Nephron progenitor cell (in vitro differentiated cells): ENCODE measurements at regions not wholly inside any gene's neighbourhood (a gene's known extent, or its start where the extent isn't known, plus 50 kb on each side); places are given as distances from the start of the nearest gene placed in this dataset.

Source experiments
- DNase-seq: peaks from one replicate; pipeline ENCODE4 v3.0.0; 2021
- H3K27ac Mint-ChIP-seq: 2 replicates; pipeline ENCODE4 v1.8.0; 2021; ENCODE audit warnings: mild to moderate bottlenecking, moderate library complexity, mixed read lengths
- H3K27me3 Mint-ChIP-seq: 2 replicates; pipeline ENCODE4 v1.8.0; 2021; ENCODE audit warnings: mild to moderate bottlenecking, low read depth, mixed read lengths; ENCODE audit not compliant: poor library complexity
- H3K36me3 Mint-ChIP-seq: 2 replicates; pipeline ENCODE4 v1.8.0; 2021; ENCODE audit warnings: low read depth, mixed read lengths
- H3K4me1 Mint-ChIP-seq: 2 replicates; pipeline ENCODE4 v1.8.0; 2021; ENCODE audit warnings: mixed read lengths
- H3K4me3 Mint-ChIP-seq: 2 replicates; pipeline ENCODE4 v1.8.0; 2021; ENCODE audit warnings: mild to moderate bottlenecking, moderate library complexity, mixed read lengths
- H3K9me3 Mint-ChIP-seq: 2 replicates; pipeline ENCODE4 v1.8.0; 2021; ENCODE audit warnings: mild to moderate bottlenecking, moderate library complexity, mixed read lengths
- TF ChIP-seq, protein P1 (sequence below): fragments of 200-600 bp; sonication (generic); IDR thresholded peaks from 2 replicates; pipeline ENCODE4 v1.5.0; 2021; ENCODE audit warnings: antibody characterized with exemption

- H3K4me3 Mint-ChIP-seq: no peak overlapping the region
- no peaks in the 10 kb centered on the region for H3K36me3 Mint-ChIP-seq
- peaks cover 4% of the 10 kb centered on the region for H3K9me3 Mint-ChIP-seq
- no peak for DNase-seq
- no peaks in the 10 kb centered on the region for H3K27me3 Mint-ChIP-seq
- TF ChIP-seq, protein P1, sequence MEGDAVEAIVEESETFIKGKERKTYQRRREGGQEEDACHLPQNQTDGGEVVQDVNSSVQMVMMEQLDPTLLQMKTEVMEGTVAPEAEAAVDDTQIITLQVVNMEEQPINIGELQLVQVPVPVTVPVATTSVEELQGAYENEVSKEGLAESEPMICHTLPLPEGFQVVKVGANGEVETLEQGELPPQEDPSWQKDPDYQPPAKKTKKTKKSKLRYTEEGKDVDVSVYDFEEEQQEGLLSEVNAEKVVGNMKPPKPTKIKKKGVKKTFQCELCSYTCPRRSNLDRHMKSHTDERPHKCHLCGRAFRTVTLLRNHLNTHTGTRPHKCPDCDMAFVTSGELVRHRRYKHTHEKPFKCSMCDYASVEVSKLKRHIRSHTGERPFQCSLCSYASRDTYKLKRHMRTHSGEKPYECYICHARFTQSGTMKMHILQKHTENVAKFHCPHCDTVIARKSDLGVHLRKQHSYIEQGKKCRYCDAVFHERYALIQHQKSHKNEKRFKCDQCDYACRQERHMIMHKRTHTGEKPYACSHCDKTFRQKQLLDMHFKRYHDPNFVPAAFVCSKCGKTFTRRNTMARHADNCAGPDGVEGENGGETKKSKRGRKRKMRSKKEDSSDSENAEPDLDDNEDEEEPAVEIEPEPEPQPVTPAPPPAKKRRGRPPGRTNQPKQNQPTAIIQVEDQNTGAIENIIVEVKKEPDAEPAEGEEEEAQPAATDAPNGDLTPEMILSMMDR: no peak
- H3K4me1 Mint-ChIP-seq: no peaks in the 10 kb centered on the region
- H3K27ac Mint-ChIP-seq: no peak overlapping the region
These were observed 402.1 kb upstream of the CNTN6 start for GRCh38 chr3:690770-691169.

- Mint-ChIP-seq H3K9me3 (peaks cover 3% of the 10 kb centered on the region), H3K27ac (no peak overlapping the region), H3K27me3 (peaks cover 8% of the 10 kb centered on the region), H3K4me3 (no peak overlapping the region), H3K36me3 (no peaks in the 10 kb centered on the region), H3K4me1 (no peaks in the 10 kb centered on the region)
- TF ChIP-seq, protein P1: no peak
- DNase-seq: no peak
These were observed 392.3 kb upstream of the CNTN6 start for GRCh38 chr3:700514-700913.

DNA sequence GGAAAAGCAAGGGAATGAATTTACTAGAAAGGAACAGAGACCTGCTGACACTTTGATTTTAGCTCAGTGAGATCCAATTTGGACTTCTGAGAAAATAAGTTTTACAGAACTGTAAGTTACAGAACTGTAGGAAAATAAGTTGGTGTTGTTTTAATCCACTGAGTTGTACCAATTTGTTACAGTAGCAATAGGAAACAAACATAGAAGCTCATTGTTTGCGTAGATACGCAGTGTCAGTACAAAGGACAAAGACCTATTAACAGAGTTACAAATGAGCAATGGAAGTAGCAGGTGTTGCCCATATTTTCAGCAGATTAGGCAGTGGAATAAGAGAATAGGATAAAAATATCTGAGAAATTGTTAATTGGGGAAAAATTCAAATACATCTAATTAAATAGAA, 385.8 kb upstream of the CNTN6 start:
- H3K27ac Mint-ChIP-seq: no peak overlapping the region
- TF ChIP-seq, protein P1: no peak
- no peaks in the 10 kb centered on the region for H3K9me3 Mint-ChIP-seq
- H3K36me3 Mint-ChIP-seq: no peaks in the 10 kb centered on the region
- no peak overlapping the region for H3K4me3 Mint-ChIP-seq
- no peak for DNase-seq
- H3K27me3 Mint-ChIP-seq: peaks cover 3% of the 10 kb centered on the region
- peaks cover 14% of the 10 kb centered on the region for H3K4me1 Mint-ChIP-seq

- H3K9me3 Mint-ChIP-seq: no peaks in the 10 kb centered on the region
- TF ChIP-seq, protein P1: no peak
- no peak overlapping the region for H3K27ac Mint-ChIP-seq
These were observed 379.7 kb upstream of the CNTN6 start for GRCh38 chr3:713006-713621.

DNA sequence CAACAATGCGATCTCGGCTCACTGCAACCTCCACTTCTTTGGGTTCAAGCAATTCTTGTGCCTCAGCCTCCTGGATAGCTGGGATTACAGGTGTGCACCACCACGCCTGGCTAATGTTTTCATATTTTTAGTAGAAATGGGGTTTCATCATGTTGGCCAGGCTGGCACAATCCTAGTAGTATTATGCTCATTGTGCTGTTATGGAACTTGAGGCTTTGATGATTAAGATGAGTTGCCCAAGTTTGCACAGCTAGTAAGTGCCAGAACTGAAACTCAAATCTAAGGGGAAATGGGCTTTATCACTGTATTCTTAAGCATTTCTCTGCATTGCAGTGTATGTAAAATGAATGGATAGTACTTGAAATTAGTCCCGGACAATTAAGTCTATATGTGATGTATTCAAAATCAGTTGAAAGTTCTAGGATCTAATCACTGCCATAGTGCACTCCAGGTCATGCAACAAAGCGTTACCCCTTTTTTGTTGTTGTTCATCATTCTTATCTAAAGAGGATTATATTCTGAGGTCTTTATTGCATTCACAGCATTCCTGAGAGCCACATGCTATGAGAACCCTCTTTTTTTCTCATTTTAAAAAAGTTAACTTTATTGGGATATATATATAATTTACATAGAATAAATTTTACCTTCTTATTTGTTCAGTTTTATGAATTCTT, 378.7 kb upstream of the CNTN6 start:
- DNase-seq: no peak
- Mint-ChIP-seq H3K27ac (no peak overlapping the region), H3K27me3 (peaks cover 3% of the 10 kb centered on the region), H3K9me3 (no peaks in the 10 kb centered on the region), H3K4me1 (peaks cover 14% of the 10 kb centered on the region), H3K36me3 (no peaks in the 10 kb centered on the region), H3K4me3 (no peak overlapping the region)
- TF ChIP-seq, protein P1: no peak

More at GRCh38 chr3:713006-713621, 379.7 kb upstream of the CNTN6 start:
- no peak for DNase-seq
- Mint-ChIP-seq H3K4me3 (no peak overlapping the region), H3K36me3 (no peaks in the 10 kb centered on the region), H3K27me3 (no peaks in the 10 kb centered on the region), H3K4me1 (peaks cover 14% of the 10 kb centered on the region)

- Mint-ChIP-seq H3K9me3 (no peaks in the 10 kb centered on the region), H3K27me3 (peaks cover 3% of the 10 kb centered on the region), H3K36me3 (no peaks in the 10 kb centered on the region), H3K4me1 (no peaks in the 10 kb centered on the region), H3K4me3 (no peak overlapping the region), H3K27ac (no peak overlapping the region)
- TF ChIP-seq, protein P1: no peak
- DNase-seq: no peak
These were observed 371.7 kb upstream of the CNTN6 start for GRCh38 chr3:721086-721485.
